GM12865 (cell line): ENCODE measurements at regions not wholly inside any gene's neighbourhood (a gene's known extent, or its start where the extent isn't known, plus 50 kb on each side); places are given as distances from the start of the nearest gene placed in this dataset.

ENCODE experiments used
- DNase-seq: peaks from one replicate; pipeline ENCODE4 v3.0.0; 2010; ENCODE audit warnings: low read depth
- H3K4me3 ChIP-seq: 2 replicates; pipeline ENCODE4 v1.5.1; 2011; ENCODE audit warnings: mild to moderate bottlenecking, low read depth, low read length, control low read depth
- CTCF ChIP-seq: IDR thresholded peaks from 2 replicates; pipeline ENCODE4 v1.5.1; 2011; ENCODE audit warnings: low read length, control low read depth, low read depth, inconsistent platforms; ENCODE audit not compliant: insufficient read depth; ENCODE audit errors: missing control alignments

- TF ChIP-seq CTCF: no peak
- H3K4me3 ChIP-seq: no peak overlapping the region
- DNase-seq: no peak
Observed at GRCh38 chr19:31430381-31430780, 81.1 kb upstream of the TSHZ3 start.

- no peak for DNase-seq
- TF ChIP-seq CTCF: no peak
- no peak overlapping the region for H3K4me3 ChIP-seq
Observed at GRCh38 chr19:31432201-31432810, 83.1 kb upstream of the TSHZ3 start.

GRCh38 chr19:31436121-31436776, 87.0 kb upstream of the TSHZ3 start:
- no peak for TF ChIP-seq CTCF

GRCh38 chr19:31438401-31439269, 89.4 kb upstream of the TSHZ3 start:
- no peak for DNase-seq
- no peak overlapping the region for H3K4me3 ChIP-seq
- no peak for TF ChIP-seq CTCF

More at GRCh38 chr19:31436121-31436776, 87.0 kb upstream of the TSHZ3 start:
- DNase-seq: no peak
- no peak overlapping the region for H3K4me3 ChIP-seq

GRCh38 chr19:31439270-31439573, 90.0 kb upstream of the TSHZ3 start:
- no peak for DNase-seq
- no peak for TF ChIP-seq CTCF
- no peak overlapping the region for H3K4me3 ChIP-seq

- TF ChIP-seq CTCF: no peak
- DNase-seq: no peak
- H3K4me3 ChIP-seq: no peak overlapping the region
Observed at GRCh38 chr19:31444931-31445330, 95.7 kb upstream of the TSHZ3 start.
